ENCODE measurements at regions not wholly inside any gene's neighbourhood (a gene's known extent, or its start where the extent isn't known, plus 50 kb on each side); places are given as distances from the start of the nearest gene placed in this dataset.
A peak's percentile ranks its signal among the peaks of the same experiment; 100 is the strongest.

- DNase-seq: peak; percentile 69
Observed at GRCh38 chr9:129487658-129488483, 133.0 kb downstream of the C9orf50 start.

DNA sequence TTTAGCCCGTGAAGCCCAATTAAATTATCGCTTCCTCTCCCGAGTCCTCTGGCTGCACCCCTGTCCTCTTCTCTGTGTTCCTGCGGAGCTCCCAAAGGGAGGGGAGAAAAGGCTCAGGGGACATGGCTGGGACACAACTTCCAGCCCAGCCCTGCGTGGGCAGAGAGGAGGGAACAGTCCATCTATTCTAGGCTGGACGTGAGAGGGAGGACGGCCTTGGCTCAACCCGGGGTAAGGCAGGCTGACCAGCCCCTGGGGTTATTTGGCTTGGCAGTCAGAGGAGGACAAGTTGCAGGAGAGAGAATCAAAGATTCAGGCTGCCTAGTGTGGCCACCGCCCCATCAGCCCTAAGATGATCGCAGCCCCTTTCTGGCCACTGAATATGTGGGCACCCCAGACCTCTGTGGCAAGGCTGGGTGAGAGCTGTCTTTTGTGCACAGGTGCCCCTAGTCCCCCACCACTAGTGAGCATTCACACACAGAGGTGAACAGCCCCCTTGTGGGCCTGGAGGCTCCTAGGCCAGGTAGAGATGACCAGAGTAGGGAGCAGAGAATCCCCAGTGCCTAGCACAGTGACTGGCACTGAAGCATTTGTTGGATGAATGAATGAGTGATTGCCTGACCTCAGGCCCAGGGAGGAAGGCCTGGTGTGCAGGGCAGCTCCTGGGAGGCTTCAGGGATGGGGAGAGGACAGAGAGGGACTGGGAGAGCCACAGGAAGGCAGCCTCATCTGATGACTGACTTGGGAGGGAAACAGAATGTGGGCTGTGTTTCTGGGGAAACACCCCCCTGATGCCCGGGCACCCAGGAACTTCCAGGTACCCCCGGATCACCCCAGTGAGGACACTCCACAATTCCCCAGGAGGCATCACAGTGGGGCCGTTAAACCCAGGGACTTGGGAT is 133.9 kb downstream of the C9orf50 start:
- peak; percentile 23 for DNase-seq

DNA sequence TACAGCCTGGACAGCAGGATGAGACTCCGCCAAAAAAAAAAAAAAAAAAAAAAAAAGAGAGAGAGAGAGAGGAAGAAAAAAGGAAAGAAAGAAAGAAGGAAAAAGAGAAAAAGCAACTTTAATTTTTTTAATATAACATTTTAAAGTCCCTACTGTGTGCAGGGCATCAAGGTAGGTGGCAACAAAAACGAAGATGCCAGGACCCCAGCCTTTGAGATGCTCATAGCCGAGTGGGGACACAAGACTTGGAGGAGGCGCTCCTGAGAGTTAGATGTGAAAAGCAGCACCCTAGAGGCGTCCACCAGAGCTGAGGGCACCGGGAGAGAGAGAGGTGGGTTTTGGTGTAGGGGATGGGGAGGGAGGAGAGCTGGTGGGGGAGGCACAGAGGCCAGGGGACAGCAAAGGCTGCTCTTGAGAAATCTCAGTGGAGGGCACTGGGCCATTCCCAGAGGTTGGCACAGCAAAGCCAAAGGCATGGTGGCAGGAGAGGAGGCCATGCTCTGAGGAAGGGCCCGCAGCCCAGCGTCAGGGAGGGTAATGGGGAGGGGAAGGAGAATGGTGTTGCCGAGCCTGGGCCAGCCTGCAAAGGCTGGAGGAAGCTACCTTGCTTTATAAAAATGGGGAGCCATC is 135.6 kb downstream of the C9orf50 start:
- DNase-seq: no peak

- no peak for DNase-seq
Observed at GRCh38 chr9:129484352-129485000, 136.4 kb downstream of the C9orf50 start.

- peak; percentile 89 for DNase-seq
Observed at GRCh38 chr9:129483415-129484351, 137.2 kb downstream of the C9orf50 start.

DNA sequence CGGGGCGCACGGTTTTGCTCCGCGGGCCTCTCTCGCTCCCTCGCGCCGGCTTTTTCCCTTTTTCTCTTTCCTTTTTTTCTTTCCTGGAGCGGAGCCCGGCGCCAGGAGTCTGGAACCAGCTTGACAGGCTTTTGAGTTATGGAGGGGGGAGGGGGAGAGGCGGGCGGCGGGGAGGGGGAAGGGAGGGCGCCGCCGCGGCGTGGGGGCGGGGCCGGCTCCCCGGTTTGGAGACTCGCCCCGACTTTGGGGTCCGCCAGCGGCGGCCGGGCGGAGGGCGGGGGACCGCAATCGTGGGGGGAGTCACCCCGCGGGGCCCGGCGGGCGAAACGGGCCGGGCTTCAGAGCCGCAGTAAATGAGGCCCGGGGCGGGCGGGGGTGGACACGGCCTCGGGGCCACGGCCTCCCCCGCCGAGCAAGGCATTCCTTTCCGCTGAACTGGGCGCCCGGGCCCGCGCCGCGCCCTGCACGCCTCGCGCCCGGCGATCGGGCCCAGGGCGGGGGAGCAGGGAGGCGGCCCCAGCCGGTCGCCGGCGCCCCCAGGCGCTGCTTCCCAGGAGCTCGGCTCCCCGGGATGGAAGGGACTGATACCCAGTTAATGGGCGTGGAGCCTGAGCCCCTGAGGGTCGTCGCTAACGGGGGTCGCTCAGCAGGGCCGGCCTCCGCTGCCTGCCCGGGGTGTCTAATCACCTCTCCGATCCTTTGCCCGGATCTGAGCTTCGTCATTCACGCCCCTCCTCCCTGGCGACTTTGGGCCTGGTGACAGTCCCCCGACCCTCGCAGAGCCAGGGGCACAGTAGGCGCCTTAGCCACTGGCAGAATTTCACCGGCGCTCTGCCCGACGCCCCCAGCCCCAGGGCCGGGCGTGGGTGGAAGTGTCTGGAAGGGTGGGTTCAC is 138.1 kb downstream of the C9orf50 start:
- peak; percentile 89 for DNase-seq

- DNase-seq: peak; percentile 75
Observed at GRCh38 chr9:129481810-129482511, 138.9 kb downstream of the C9orf50 start.

GRCh38 chr9:129481424-129481809 is 139.5 kb downstream of the C9orf50 start:
- DNase-seq: no peak

GRCh38 chr9:129480745-129481144 is 140.2 kb downstream of the C9orf50 start:
- DNase-seq: no peak

GRCh38 chr9:129480227-129480626 is 140.7 kb downstream of the C9orf50 start:
- DNase-seq: no peak

- DNase-seq: no peak
Observed at GRCh38 chr9:129479631-129480011, 141.3 kb downstream of the C9orf50 start.

DNA sequence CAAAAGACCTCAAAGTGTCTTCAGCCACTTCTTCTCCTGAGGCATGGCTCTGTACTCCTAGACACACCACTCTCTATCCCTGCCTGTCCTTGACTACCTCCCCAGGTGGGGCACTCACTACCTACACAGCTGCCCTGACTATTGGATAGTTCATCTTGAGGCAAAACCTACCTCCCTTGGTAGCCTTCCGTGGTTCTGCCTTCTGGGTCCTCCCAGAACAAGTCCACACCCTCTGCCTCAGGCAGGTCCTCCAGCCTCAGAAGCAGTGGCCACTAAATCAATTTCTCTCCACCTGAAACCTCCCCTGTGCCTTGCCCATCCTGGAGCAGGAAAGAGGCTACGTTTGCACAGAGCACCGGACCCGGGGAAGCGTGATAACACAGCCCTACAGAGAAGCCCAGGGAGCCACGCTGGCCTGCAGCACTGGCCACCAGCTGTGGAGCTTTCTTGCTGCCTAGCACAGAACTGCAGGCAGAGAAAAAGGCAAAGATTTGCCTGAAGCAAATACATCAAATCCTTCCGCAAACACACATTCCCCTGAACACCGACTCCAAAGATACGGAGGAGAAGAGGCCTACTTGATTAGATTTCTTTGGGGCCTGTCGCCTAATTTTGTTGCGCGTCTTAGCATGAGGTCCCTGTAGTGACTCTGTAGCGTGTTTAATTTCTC is 141.8 kb downstream of the C9orf50 start:
- DNase-seq: no peak

DNA sequence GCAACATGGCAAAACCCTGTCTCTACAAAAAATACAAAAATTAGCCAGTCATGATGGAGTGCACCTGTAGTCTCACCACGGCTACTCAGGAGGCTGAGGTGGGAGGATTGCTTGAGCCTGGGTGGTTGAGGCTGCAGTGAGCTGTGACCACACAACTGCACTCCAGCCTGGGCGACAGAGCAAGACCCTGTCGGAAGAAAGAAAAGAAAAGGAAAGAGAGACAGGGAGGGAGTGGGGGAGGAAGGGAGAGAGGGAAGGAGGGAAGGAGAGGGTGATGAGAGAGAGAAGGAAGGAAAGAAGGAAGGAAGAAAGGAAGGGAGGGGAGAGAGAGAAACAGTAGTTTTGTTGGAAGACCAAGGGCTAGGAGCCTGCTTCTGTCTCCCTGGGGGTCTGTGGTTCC is 142.4 kb downstream of the C9orf50 start:
- no peak for DNase-seq

GRCh38 chr9:129476821-129477611 is 143.9 kb downstream of the C9orf50 start:
- no peak for DNase-seq

DNA sequence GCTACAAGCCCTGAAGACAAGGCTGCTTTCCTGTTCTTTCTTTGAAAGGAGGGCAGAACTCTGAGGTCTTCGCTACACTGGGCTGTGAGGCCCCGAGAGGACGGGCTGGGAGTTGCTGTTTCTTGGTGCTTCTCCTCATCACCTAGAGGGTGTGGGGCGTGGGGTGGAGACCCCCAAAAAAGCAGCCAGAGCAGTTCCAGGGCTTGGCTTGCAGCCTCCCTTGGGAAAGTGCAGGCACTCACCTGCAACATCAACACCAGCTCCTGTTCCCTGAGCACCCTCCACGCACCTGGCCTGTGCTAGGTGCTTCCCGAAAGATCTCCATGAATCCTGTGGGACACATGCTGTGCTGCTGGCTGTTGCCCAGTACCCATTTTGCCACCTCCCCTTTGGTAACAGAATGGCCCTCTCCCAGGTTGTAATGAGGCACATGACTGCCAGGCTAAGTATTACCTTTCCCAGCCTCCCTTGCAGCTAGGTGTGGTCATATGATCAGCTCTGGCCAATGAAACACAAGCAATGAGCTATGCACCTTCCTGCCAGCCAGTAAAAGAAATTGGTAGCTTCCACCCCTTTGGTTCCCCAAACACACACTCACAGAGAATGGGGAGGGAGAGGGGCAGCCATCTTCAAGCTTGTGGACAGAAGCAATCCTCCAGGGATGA is 146.0 kb downstream of the C9orf50 start:
- DNase-seq: no peak

GRCh38 chr9:129473523-129474244 is 147.2 kb downstream of the C9orf50 start:
- DNase-seq: no peak

DNA sequence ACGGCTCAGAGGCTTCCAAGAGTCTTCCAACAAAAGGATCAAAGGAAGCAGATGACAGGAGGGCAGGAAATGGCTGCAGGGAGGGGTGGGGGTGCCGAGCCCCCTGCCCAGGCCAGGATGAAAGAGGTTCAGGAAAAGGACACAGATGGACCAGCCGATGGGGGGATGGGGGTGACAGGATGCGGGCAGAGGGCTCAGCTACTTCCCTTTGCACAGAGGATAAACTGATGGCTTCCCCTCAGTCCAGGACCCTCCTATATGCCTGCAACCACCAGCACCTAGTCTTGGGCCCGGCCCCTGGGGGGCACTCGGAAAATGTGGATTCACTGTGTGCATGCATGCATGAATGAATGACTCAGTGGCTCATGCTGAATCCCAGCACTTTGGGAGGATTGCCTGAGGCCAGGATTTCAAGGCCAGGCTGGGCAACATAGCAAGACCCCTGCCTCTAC is 148.2 kb downstream of the C9orf50 start:
- no peak for DNase-seq
